ENCODE measurements at regions not wholly inside any gene's neighbourhood (a gene's known extent, or its start where the extent isn't known, plus 50 kb on each side); places are given as distances from the start of the nearest gene placed in this dataset.

DNA sequence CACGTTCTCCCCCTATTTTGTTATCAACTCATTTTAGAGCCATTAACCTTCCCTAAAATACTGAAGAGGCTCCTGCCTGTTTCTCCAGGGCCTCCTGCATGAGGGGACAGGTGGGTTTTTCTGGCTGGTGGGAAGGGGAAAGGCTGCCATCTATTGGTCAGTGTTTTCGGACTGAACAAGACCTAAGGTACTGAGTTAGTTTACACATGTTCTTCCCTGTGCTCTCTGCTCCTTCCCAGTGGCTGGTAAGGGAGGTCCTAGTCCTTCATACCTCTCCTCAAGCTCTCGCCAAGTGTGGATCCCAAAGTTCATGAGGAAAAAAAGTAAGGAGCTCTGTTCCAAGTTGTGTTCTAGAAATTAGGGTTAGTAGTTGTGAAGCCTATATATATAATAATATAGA lies 357.5 kb downstream of the FSCB start:
- DNase-seq (ENCODE audit: low spot score) = peak; percentile 5

DNA sequence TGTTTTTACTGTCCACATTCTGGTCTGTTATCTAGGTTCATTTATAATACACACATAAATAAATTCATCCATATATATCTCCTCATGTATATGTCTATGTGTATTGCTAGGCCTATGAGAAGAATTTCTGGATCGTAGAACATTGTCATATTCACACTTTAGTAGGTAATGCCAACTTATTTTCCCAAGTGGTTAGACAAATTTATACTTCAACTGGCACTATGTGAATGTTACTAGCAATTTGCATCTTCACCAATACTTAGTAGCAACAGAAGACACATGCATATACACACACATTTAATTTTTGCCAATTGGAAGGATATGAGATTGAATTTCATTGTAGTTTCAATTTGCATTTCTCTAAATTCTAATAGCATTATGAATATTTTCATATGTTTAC lies 365.1 kb downstream of the FSCB start:
- no peak for DNase-seq (ENCODE audit: low spot score)

DNA sequence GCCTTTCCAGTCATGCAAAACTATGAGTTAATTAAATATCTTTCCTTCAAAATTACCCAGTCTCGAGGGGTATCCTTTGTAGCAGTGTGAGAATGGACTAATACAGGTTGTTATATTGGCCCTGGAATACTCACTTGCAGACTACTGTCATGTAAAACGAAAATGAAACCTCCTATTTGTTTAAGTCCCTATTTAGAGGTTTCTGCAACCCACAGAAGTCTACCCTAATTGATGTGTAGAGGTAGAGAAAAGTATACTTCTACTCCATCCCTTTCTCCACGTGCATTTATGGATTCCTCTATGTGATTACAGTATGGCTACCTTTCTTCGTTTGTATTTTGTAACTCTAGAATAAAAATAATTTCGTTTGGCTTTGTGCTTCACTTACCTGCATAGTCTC lies 371.1 kb downstream of the FSCB start:
- DNase-seq (ENCODE audit: low spot score) = no peak

DNA sequence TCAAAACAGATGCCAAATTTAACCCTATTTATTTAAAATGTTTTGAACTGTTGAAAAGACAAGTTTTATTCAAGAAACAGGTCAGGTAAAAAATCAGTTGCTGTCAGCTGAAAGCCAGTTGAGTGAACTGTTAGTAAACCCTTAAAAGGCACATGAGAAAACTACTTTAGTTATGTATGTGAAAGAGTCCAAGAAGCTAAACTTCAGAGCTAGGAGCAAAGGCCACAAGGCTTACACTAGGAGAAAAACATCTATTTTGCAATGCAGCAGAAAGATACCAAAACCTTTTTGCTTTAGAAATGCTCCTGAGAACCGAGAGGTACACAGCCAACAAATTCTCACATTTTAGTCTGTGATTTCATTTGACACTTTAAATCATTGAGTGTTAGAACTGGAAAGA lies 375.2 kb downstream of the FSCB start:
- no peak for DNase-seq (ENCODE audit: low spot score)

DNA sequence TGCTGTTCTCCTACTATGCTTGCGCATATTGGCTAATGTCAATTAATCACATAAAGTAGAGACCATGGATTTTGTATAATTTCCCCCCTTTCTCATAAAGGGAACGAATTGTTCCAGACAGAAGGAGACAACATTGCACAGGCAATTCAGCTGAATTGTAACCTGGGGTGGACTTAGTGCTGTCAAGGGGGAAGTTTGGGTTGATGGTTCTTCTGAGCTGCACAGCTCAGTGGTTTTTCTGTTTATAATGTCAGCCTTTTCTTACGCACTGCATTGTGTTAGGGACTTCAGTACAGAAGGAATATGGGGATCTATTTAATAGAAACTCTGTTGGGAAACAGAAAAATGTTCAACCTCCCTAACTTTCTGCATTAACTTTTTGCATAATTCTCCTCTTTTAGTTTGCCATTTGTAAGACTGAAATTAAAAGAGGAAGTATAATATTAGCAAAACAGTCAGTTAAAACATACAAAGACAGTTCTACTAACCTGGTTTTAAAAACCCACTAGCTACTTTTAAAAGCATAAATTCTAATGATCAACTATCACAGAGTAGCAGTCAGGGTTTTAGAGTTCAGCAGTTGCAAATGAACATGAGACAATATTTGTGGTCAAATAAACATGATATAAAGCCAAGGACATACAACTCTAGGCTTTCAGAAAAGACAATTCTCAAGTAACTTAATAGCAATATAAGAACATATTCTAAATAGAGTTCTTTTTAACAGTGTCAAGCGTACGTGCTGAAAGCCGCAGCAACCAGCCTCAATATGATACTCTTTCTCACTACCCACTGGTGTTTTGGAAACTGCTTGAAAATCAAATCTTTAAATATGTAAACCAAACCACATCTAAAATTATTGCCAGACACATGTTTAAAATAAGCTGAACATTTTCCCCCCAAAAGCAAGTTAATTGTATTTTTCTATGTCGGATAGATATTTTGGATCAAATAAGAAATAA lies 393.0 kb downstream of the FSCB start:
- no peak for DNase-seq (ENCODE audit: low spot score)

DNA sequence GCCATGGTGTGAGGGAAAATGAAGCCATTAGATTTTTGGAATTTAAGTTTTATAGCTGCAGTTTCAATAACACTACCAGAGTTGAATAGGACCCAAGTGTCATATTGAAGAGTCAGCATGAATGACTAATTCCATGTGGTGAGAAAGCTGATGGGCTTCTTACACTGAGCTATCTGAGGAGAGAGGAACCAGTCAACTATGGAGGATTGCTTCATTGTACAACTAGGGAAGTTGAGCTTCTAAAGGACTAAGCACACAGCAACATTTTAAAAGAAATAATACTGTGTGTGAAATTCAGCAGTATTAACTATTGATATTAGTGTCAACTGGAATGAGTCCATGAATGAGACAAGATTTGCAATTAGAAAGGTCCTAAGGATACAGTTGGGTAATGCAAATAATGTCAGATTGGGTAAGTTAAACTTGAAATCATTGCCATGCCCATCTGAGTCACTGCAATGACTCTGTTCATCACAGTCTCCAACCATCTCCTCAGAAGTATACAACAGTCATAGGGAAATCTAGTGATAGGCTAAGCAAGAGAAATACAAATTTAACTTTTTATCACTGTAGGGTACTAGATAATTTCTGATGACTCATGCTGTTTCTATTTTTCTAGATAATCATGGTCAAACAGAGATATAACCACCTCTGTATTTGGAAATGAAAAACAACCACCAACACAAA lies 394.2 kb downstream of the FSCB start:
- DNase-seq (ENCODE audit: low spot score) = peak; percentile 1

DNA sequence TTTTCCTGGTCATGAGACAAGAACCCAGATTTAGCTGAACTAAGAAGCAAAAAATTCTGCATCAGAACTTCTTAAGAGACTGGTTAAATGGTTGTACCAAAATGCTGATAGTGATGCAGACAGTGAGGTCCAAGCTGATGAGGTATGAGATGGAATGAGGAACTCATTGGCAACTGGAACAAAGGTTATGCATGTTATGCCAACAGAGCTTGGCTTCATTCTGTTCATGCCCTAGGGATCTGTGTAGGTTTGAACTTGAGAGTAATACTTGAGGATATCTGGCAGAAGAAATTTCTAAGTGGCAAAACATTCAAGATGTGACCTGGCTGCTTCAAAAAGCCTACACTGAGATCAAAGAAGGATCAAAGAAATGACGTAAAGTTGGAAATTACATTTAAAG lies 398.0 kb downstream of the FSCB start:
- DNase-seq (ENCODE audit: low spot score) = no peak

DNA sequence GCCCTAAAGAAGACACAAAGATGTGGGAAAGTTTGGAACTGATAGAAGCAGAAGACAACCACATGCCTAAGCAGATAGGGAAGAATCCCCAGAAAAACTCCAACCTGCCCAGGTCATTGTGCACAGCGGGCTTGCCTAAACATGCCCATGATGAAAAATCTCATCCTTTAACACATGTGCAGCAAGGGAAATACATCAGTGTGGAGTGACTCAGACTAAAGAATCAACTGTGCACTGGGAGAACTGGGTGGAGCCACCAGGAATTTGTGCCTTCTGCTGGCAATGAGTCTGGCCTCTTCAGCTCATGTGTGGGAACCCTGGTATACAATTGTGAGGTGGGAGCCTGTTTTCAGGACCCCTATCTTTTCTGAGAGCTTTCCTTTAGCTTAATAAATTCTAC lies 398.5 kb downstream of the FSCB start:
- no peak for DNase-seq (ENCODE audit: low spot score)

DNA sequence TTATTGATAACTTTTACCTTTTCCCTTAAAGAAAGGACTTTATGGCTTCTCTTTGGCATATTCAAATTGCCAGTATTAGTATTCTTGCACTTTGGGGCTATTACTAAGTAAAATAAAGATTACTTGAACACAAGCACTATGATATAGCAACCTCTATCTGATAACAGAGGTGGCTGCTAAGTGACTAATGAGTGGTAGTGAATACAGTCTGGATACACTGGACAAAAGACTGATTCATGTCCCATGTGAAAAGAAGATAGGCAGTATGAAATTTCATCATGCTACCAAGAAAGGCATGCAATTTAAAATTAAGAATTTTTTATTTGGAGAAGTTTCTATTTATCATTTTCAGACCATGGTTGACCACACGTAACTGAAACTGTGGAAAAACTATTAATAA lies 399.9 kb downstream of the FSCB start:
- no peak for DNase-seq (ENCODE audit: low spot score)

DNA sequence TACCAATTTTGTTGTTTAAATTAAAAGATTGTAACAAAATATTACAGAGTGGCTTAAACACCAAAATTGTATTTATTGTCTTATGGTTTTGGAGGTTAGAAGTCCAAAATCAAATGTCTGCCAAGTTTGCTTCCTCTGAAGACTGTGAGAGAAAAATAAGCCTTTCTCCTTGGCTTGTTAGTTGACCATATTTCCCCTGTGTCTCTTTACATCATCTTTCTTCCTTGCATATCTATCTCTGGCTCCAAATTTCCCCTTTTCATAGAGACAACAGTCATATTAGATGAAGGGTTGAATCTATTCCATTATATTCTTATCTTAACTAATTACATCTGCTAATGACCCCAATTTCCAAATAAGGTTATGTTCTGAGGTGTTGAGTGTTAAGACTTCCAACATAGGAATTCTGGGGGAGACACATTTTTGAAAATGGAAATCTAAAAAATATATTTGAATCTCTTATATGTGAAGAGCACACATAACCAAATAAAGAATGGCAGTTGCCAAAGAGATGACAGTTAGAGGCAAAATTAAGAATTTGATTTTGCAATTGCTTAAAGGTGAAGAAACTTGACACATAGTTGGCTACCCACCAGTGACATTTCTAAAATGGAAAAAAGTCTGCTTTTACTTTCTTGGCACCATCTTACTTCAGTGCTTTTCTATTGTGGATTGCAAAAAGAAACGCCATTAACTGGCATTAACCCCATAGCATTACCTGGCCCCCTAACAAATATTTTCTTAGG lies 407.2 kb downstream of the FSCB start:
- DNase-seq (ENCODE audit: low spot score) = no peak

DNA sequence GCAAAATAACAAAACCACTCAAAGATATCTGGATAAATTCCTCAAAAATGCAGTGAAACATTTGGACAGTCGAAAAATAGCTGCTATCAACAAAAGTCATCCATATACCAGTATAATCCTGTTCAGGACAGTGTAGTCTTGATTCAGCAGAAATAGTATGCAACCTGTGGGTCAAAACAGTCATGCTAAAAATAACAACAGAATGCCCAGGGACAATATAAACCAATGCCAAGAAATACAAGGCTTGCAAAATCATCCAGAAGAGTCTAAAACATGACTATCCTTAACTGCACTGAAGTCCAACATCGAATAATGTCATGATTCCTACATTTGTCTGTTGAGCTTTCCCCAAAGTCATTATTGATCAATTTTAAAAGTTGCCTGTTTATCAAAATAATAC lies 425.9 kb downstream of the FSCB start:
- DNase-seq (ENCODE audit: low spot score) = no peak

DNA sequence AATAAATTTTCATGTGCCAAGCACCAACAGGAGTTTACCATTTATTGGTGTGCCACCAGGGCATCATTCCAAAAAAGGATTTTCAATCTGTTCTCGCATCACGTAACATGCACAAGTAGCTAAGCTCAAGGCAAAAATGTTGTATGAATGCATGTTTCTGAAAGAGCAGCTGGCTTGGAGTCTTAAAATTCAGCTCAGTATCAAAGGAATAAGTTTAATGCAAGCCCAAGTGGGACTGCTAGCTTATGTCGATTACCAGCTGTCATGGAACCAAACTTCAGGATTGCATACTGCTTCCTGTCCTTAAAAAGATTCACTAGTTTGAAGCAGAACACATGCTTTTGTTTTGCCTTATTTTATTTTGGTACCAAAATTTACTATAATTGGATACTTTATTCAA lies 437.0 kb downstream of the FSCB start:
- DNase-seq (ENCODE audit: low spot score) = no peak

DNA sequence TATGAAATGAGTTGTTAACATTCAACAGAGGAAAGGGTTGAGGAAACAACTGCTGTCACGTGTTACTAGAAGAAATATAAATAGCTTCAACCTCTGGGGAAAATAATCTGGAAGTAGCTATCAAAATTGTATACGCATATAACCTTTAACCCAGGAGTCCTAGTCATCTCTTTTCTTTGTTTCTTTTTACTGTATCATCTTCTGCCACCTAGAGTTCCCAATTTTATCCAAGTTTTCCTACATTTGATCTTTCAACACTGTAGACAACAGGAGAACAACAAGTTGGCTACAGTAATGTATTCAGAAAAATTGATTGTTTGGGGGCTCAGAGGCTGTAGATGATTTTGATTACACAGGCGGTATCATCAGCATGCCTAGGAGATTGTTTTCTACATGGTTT lies 453.7 kb downstream of the FSCB start:
- no peak for DNase-seq (ENCODE audit: low spot score)

DNA sequence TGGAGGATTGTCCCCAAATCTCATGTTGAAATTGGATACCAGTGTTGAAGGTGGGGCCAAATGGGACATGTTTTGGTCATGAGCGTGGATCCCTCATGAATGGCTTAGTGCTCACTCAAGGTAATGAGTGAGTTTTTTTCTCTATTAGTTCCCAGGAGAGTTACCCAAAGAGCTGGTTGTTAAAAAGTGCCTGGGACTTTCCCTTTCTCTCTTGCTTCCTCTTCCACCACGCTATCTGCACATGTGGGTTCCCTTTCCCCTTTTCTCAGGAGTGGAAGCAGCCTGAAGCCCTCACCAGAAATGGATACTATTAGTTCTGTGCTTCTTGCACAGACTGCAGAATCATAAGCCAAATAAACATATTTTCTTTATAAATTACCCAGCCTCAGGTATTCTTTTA lies 465.4 kb downstream of the FSCB start:
- DNase-seq (ENCODE audit: low spot score) = no peak

DNA sequence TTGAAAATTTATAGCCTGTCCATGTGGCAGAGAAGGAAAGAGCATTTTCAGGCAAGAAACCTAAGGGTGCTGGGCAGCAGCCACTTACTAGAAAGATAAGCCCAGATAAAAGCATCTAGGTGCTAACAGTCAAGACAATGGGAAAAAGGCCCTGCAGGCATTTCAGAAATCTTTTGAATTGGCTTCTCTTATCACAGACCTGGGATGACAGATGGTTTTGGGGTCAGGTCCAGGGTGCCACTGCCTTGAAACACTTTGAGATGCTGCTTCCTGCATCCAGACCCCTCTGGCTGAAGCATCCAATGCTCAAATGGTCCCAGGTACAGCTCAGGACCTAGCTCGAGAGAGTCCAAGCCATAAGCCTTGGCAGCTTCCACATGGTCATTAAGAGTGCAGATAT lies 466.5 kb downstream of the FSCB start:
- DNase-seq (ENCODE audit: low spot score) = no peak

DNA sequence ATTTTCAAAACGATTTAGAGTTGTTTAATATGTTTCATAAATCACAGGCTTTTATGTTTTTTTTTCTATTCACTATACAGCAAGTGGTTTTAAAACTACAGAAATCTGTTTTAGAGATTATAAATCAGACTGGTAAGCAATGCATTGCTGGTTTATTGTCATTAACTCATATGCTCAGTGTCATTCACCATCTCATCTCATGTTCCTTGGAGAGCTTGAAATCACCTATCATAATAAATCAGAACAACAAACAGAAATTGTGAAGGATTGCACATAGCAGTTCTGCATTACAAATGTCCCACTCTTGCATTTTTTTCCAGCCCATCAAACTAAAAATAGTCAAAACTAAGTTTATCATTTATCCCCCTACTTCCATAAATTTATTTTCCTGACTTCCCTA lies 470.8 kb downstream of the FSCB start:
- DNase-seq (ENCODE audit: low spot score) = no peak

DNA sequence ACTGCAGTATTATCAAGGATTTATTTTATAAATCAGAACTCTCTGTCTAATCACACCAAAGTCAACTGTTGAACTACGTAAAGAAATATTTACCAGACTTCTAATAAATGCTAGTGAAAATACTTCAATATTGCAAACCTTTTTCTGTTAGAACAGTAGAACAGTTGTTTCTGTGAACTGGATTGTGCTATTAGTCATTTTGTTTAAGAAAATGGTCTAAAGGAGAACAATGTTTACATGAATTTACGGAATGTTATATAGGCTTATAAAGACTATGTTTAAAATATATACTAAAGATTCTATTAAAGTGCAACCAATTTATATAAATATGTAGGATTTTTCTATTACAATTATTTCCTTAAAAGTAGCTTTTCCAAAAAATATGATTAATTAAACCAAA lies 471.4 kb downstream of the FSCB start:
- DNase-seq (ENCODE audit: low spot score) = no peak

DNA sequence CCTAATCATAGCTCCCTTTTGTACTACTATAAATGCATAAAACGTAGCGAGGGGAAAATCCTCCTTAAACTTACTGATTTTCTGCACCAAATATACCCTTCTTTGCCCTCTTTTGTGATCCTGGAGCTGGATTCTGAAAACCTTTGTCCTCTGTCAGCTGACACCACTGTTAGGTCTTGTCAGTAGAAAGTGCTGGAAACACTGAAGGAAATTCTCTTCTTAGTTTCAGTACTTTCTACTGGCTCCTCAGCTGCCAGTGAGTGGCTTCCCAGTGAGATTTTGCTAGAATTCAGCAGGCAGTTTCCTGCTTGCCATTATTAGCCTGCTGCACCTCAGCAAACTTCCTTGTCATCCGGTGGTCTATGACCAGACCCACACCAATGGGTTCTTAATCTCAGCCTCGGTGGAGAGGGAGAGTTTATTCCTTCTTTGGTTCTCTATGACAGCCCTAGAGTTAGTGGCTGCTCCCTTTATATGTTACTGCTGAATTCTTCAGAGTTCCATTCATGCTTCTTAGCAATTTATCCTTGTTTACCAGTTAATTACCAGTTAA lies 476.2 kb downstream of the FSCB start:
- DNase-seq (ENCODE audit: low spot score) = no peak

DNA sequence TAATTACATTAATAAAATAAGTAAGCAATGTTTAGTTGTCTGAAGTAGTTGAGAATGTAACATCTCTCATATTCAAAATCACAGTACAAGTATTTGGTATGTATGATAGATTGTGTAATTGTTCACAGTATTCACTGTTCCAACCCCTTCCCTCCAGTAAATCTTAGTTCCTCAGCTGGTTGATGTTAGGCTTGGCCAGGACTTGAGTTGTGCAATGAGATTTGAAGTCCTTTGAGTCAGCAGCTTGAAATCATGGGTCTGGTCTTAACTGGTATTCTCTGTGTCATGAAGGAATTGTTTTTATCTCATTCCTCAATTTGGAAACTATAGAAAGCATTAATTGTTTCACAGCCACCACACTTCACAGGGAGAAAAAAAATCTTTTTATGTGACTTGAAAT lies 477.1 kb downstream of the FSCB start:
- DNase-seq (ENCODE audit: low spot score) = no peak

DNA sequence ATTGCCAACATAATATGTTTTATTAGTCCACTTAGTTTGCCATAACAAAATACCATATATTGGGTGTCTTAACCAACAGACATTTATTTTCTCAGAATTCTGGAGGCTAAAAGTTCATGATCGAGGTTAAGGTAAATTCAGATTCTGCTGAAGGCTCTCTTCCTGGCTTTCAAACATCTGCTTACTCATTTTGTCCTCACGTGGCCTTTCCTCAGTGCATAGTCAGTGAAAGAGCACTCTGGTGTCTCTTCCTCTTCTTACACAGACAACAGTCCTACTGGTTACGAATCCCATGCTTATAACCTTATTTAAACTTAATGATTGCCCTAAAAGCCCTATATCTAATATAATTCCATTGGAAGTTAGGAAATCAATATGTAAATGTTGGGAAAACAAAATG lies 479.7 kb downstream of the FSCB start:
- DNase-seq (ENCODE audit: low spot score) = no peak

DNA sequence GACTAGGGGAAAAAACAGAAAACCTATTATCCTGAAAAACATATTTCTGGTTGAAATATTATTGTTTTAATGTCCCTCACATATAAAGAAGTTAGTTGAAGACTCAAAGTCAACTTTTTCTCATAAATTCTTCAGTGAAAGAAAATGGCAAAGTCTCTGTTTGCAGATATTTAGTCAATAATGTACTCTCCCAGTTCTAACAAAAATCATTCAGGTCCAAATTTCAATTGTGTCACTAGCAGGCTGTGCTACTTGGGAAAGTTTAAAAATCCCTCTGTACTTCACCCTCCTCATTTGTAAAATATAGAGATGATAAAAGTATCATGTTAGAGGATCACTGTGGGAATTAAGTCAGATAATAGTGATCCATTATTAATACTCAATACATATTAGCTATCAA lies 496.5 kb downstream of the FSCB start:
- no peak for DNase-seq (ENCODE audit: low spot score)

DNA sequence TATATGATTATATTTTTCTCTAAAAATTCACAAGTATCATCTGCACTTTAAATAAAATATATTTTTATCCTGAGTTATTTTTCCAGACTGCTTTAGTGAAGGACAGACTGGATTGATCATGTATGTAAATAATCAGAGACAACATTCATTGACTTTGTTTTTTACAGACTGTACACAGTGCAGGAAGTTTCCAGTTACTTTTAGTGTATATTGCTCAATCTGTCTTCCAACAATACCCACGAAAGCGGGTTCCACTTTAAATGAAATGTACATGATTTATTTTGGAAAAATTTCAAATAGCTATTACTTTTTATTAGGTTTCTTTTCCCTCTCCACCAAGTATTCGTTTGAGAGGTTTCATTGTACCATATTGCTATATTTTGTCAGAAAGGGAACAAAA lies 497.0 kb downstream of the FSCB start:
- no peak for DNase-seq (ENCODE audit: low spot score)

DNA sequence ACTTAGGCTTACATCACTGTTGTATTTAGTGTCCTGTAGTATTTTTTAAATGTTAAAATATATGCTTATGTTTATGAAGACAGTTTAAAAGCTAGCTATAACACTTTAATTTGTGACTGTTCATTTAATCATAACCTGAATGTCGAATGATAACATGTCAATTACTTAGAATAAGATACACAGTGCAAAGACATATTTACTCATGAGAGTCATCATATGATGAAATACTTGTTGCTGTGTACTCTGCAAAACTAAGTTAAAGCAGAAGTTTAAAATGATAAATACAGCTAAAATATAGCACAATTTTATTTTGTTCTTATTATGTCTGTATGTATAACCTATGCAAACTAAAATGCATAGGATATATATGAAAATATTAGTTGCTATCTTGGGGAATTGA lies 497.4 kb downstream of the FSCB start:
- no peak for DNase-seq (ENCODE audit: low spot score)

Measured in kidney tubule cell (primary cell).